ENCODE measurements at regions not wholly inside any gene's neighbourhood (a gene's known extent, or its start where the extent isn't known, plus 50 kb on each side); places are given as distances from the start of the nearest gene placed in this dataset.

GRCh38 chr5:40384782-40385390 is 294.8 kb upstream of the PTGER4 start:
- DNase-seq = no peak

- no peak for DNase-seq
Measured at GRCh38 chr5:40383749-40384651, 295.7 kb upstream of the PTGER4 start.

- no peak for DNase-seq
Measured at GRCh38 chr5:40381676-40382363, 297.9 kb upstream of the PTGER4 start.

- DNase-seq = no peak
Measured at GRCh38 chr5:40381016-40381415, 298.7 kb upstream of the PTGER4 start.

GRCh38 chr5:40378396-40379177 is 301.1 kb upstream of the PTGER4 start:
- DNase-seq = no peak

GRCh38 chr5:40376566-40376965 is 303.1 kb upstream of the PTGER4 start:
- DNase-seq = no peak

- no peak for DNase-seq
Measured at GRCh38 chr5:40374853-40375252, 304.9 kb upstream of the PTGER4 start.

- DNase-seq = no peak
Measured at GRCh38 chr5:40368200-40368599, 311.5 kb upstream of the PTGER4 start.

- no peak for DNase-seq
Measured at GRCh38 chr5:40367255-40367654, 312.5 kb upstream of the PTGER4 start.

- no peak for DNase-seq
Measured at GRCh38 chr5:40365342-40366330, 314.1 kb upstream of the PTGER4 start.

- no peak for DNase-seq
Measured at GRCh38 chr5:40364441-40364840, 315.3 kb upstream of the PTGER4 start.

GRCh38 chr5:40361378-40361777 is 318.3 kb upstream of the PTGER4 start:
- DNase-seq = no peak

- DNase-seq = no peak
Measured at GRCh38 chr5:40360685-40361084, 319.0 kb upstream of the PTGER4 start.

GRCh38 chr5:40359832-40360231 is 319.9 kb upstream of the PTGER4 start:
- DNase-seq = no peak

- no peak for DNase-seq
Measured at GRCh38 chr5:40359093-40359492, 320.6 kb upstream of the PTGER4 start.

GRCh38 chr5:40356248-40356647 is 323.5 kb upstream of the PTGER4 start:
- DNase-seq = no peak

- no peak for DNase-seq
Measured at GRCh38 chr5:40355846-40356245, 323.9 kb upstream of the PTGER4 start.

GRCh38 chr5:40355181-40355580 is 324.5 kb upstream of the PTGER4 start:
- no peak for DNase-seq

- no peak for DNase-seq
Measured at GRCh38 chr5:40354171-40354570, 325.5 kb upstream of the PTGER4 start.

GRCh38 chr5:40353442-40353841 is 326.3 kb upstream of the PTGER4 start:
- no peak for DNase-seq

- no peak for DNase-seq
Measured at GRCh38 chr5:40347981-40348725, 331.6 kb upstream of the PTGER4 start.
